ENCODE measurements at regions not wholly inside any gene's neighbourhood (a gene's known extent, or its start where the extent isn't known, plus 50 kb on each side); places are given as distances from the start of the nearest gene placed in this dataset.
"Not testable (repeated sequence)": the region's sequence is repeated elsewhere in the genome, so short reads cannot be mapped to it uniquely, and the experiment has no call there.

DNA sequence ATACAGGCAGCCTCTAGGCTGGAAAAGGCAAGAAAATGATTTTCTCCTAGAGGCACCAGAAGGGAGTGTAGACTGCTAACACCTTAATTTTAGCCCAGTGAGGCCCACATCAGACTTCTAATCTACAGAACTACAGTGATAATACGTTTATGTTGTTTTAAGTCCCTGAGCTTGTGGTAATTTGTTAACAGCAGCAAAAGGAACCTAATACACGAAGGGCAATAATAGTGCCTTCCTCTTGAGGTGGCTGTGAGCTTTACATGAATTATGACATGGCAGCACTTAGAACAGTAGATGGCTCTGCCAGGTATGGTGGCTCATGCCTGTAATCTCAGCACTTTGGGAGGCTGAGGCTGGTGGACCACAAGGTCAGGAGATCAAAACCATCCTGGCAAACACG is 118.8 kb downstream of the ZNF664 start:
- no peak for FAIRE-seq
- H3K9me3 Mint-ChIP-seq (ENCODE audit: unreplicated experiment): peaks cover 3% of the 10 kb centered on the region
- no peaks in the 10 kb centered on the region for H4K20me1 ChIP-seq (ENCODE audit: insufficient read depth, low read length)

DNA sequence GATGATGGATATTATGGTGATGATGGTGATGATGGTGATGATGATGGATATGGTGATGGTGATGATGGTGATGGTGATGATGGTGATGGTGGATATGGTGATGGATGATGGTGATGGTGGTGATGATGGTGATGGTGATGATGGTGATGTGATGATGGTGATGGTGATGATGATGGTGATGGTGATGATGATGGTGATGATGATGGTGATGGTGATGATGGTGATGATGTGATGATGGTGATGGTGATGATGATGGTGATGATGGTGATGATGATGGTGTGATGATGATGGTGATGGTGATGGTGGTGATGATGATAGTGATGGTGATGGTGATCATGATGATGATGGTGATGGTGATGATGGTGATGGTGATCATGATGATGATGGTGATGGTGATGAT is 119.5 kb downstream of the ZNF664 start:
- DNase-seq (ENCODE audit: low read depth); H4K20me1 ChIP-seq (ENCODE audit: insufficient read depth, low read length); H3K4me2 ChIP-seq (ENCODE audit: low read length); H3K9ac ChIP-seq (ENCODE audit: low read length); H3K4me3 ChIP-seq (ENCODE audit: insufficient read depth, low read depth, low read length); H3K27ac ChIP-seq (ENCODE audit: low read depth, low read length); H3K4me1 Mint-ChIP-seq (ENCODE audit: low read depth, unreplicated experiment); H2AFZ ChIP-seq (ENCODE audit: low read depth, low read length); H3K79me2 ChIP-seq (ENCODE audit: insufficient read depth, low read length); H3K4me1 ChIP-seq (ENCODE audit: insufficient read depth, low read length); H3K36me3 ChIP-seq (ENCODE audit: insufficient read depth, low read length); H3K4me3 Mint-ChIP-seq (ENCODE audit: unreplicated experiment); H3K27ac Mint-ChIP-seq (ENCODE audit: unreplicated experiment); H3K36me3 Mint-ChIP-seq (ENCODE audit: low read depth, unreplicated experiment); H3K9me3 Mint-ChIP-seq (ENCODE audit: unreplicated experiment): not testable (repeated sequence)
- peak; percentile 81 for FAIRE-seq
- Histone ChIP-seq H3K9me3 (ENCODE audit: insufficient read depth, low read depth, low read length) (peaks cover 14% of the 10 kb centered on the region), H3K27me3 (ENCODE audit: insufficient read depth, low read length) (peaks cover 14% of the 10 kb centered on the region)
- H3K27me3 Mint-ChIP-seq (ENCODE audit: low read depth, unreplicated experiment): peaks cover 20% of the 10 kb centered on the region

More for the DNA sequence above, 118.8 kb downstream of the ZNF664 start:
- H3K27ac ChIP-seq (ENCODE audit: low read depth, low read length): no peak overlapping the region
- no peaks in the 10 kb centered on the region for H3K79me2 ChIP-seq (ENCODE audit: insufficient read depth, low read length)
- H3K36me3 ChIP-seq (ENCODE audit: insufficient read depth, low read length): no peaks in the 10 kb centered on the region
- H3K4me3 ChIP-seq (ENCODE audit: insufficient read depth, low read depth, low read length): no peak overlapping the region
- Mint-ChIP-seq H3K36me3 (ENCODE audit: low read depth, unreplicated experiment) (no peaks in the 10 kb centered on the region), H3K4me1 (ENCODE audit: low read depth, unreplicated experiment) (no peaks in the 10 kb centered on the region), H3K4me3 (ENCODE audit: unreplicated experiment) (no peak overlapping the region), H3K27ac (ENCODE audit: unreplicated experiment) (no peak overlapping the region), H3K27me3 (ENCODE audit: low read depth, unreplicated experiment) (peaks cover 13% of the 10 kb centered on the region)
- peaks cover 14% of the 10 kb centered on the region for H3K9me3 ChIP-seq (ENCODE audit: insufficient read depth, low read depth, low read length)
- no peak for DNase-seq (ENCODE audit: low read depth)
- H3K4me1 ChIP-seq (ENCODE audit: insufficient read depth, low read length): no peaks in the 10 kb centered on the region
- H3K27me3 ChIP-seq (ENCODE audit: insufficient read depth, low read length): peaks cover 8% of the 10 kb centered on the region
- no peak overlapping the region for H3K4me2 ChIP-seq (ENCODE audit: low read length)
- H2AFZ ChIP-seq (ENCODE audit: low read depth, low read length): no peak overlapping the region
- TF ChIP-seq EZH2 (IDR thresholded peaks at IDR 0.05; ENCODE audit: insufficient read depth, low read length): no peak
- TF ChIP-seq, protein P1, sequence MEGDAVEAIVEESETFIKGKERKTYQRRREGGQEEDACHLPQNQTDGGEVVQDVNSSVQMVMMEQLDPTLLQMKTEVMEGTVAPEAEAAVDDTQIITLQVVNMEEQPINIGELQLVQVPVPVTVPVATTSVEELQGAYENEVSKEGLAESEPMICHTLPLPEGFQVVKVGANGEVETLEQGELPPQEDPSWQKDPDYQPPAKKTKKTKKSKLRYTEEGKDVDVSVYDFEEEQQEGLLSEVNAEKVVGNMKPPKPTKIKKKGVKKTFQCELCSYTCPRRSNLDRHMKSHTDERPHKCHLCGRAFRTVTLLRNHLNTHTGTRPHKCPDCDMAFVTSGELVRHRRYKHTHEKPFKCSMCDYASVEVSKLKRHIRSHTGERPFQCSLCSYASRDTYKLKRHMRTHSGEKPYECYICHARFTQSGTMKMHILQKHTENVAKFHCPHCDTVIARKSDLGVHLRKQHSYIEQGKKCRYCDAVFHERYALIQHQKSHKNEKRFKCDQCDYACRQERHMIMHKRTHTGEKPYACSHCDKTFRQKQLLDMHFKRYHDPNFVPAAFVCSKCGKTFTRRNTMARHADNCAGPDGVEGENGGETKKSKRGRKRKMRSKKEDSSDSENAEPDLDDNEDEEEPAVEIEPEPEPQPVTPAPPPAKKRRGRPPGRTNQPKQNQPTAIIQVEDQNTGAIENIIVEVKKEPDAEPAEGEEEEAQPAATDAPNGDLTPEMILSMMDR (IDR thresholded peaks at IDR 0.05; ENCODE audit: insufficient read depth, low read depth, low read length): no peak
- no peak overlapping the region for H3K9ac ChIP-seq (ENCODE audit: low read length)

DNA sequence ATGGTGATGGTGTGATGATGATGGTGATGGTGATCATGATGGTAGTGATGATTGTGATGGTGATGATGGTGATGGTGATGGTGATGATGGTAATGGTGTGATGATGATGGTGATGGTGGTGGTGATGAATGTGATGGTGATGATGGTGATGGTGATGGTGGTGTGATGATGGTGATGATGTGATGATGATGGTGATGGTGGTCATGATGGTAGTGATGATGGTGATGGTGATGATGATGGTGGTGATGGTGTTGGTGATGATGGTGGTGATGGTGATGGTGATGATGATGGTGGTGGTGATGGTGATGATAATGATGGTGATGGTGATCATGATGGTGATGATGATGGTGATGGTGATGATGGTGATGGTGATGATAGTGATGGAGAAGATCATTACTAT is 120.3 kb downstream of the ZNF664 start:
- no peak overlapping the region for H3K27ac Mint-ChIP-seq (ENCODE audit: unreplicated experiment)
- Histone ChIP-seq H3K27me3 (ENCODE audit: insufficient read depth, low read length) (peaks cover 21% of the 10 kb centered on the region), H4K20me1 (ENCODE audit: insufficient read depth, low read length) (no peaks in the 10 kb centered on the region), H3K9me3 (ENCODE audit: insufficient read depth, low read depth, low read length) (peaks cover 14% of the 10 kb centered on the region), H3K27ac (ENCODE audit: low read depth, low read length) (no peak overlapping the region), H2AFZ (ENCODE audit: low read depth, low read length) (no peak overlapping the region), H3K4me2 (ENCODE audit: low read length) (no peak overlapping the region), H3K4me1 (ENCODE audit: insufficient read depth, low read length) (no peaks in the 10 kb centered on the region), H3K9ac (ENCODE audit: low read length) (no peak overlapping the region), H3K79me2 (ENCODE audit: insufficient read depth, low read length) (no peaks in the 10 kb centered on the region), H3K36me3 (ENCODE audit: insufficient read depth, low read length) (no peaks in the 10 kb centered on the region), H3K4me3 (ENCODE audit: insufficient read depth, low read depth, low read length) (no peak overlapping the region)
- TF ChIP-seq EZH2 (IDR thresholded peaks at IDR 0.05; ENCODE audit: insufficient read depth, low read length): no peak
- TF ChIP-seq, protein P1 (IDR thresholded peaks at IDR 0.05; ENCODE audit: insufficient read depth, low read depth, low read length): no peak
- peaks cover 25% of the 10 kb centered on the region for H3K27me3 Mint-ChIP-seq (ENCODE audit: low read depth, unreplicated experiment)
- H3K9me3 Mint-ChIP-seq (ENCODE audit: unreplicated experiment): no peaks in the 10 kb centered on the region
- no peak overlapping the region for H3K4me3 Mint-ChIP-seq (ENCODE audit: unreplicated experiment)
- no peak for DNase-seq (ENCODE audit: low read depth)
- H3K4me1 Mint-ChIP-seq (ENCODE audit: low read depth, unreplicated experiment): no peaks in the 10 kb centered on the region
- no peaks in the 10 kb centered on the region for H3K36me3 Mint-ChIP-seq (ENCODE audit: low read depth, unreplicated experiment)
- no peak for FAIRE-seq
